NCI-H460 (cell line): ENCODE measurements at regions not wholly inside any gene's neighbourhood (a gene's known extent, or its start where the extent isn't known, plus 50 kb on each side); places are given as distances from the start of the nearest gene placed in this dataset.
"Not testable (repeated sequence)": the region's sequence is repeated elsewhere in the genome, so short reads cannot be mapped to it uniquely, and the experiment has no call there.

Experiments
- DNase-seq: peaks from one replicate; pipeline ENCODE4 v3.0.0-alpha.2; 2016; ENCODE audit warnings: low read depth; ENCODE audit errors: extremely low read depth

- no peak for DNase-seq
Observed at GRCh38 chr18:2134364-2134763, 436.9 kb downstream of the METTL4 start.

GRCh38 chr18:2135309-2135708 is 436.0 kb downstream of the METTL4 start:
- no peak for DNase-seq

GRCh38 chr18:2138552-2138951 is 432.8 kb downstream of the METTL4 start:
- DNase-seq: no peak

GRCh38 chr18:2139691-2140090 is 431.6 kb downstream of the METTL4 start:
- no peak for DNase-seq

- no peak for DNase-seq
Observed at GRCh38 chr18:2143636-2144035, 427.7 kb downstream of the METTL4 start.

- DNase-seq: no peak
Observed at GRCh38 chr18:2144811-2145210, 426.5 kb downstream of the METTL4 start.

- DNase-seq: no peak
Observed at GRCh38 chr18:2146092-2146491, 425.2 kb downstream of the METTL4 start.

GRCh38 chr18:2146754-2147153 is 424.6 kb downstream of the METTL4 start:
- DNase-seq: no peak

GRCh38 chr18:2147476-2148230 is 423.7 kb downstream of the METTL4 start:
- no peak for DNase-seq

- no peak for DNase-seq
Observed at GRCh38 chr18:2148823-2149222, 422.5 kb downstream of the METTL4 start.

GRCh38 chr18:2150566-2150965 is 420.7 kb downstream of the METTL4 start:
- no peak for DNase-seq

- no peak for DNase-seq
Observed at GRCh38 chr18:2154278-2154677, 417.0 kb downstream of the METTL4 start.

- no peak for DNase-seq
Observed at GRCh38 chr18:2164644-2165550, 406.4 kb downstream of the METTL4 start.

- not testable (repeated sequence) for DNase-seq
Observed at GRCh38 chr18:2166876-2167275, 404.4 kb downstream of the METTL4 start.

- no peak for DNase-seq
Observed at GRCh38 chr18:2168022-2168421, 403.3 kb downstream of the METTL4 start.

GRCh38 chr18:2169656-2170055 is 401.6 kb downstream of the METTL4 start:
- no peak for DNase-seq

- DNase-seq: no peak
Observed at GRCh38 chr18:2171840-2172625, 399.3 kb downstream of the METTL4 start.

- DNase-seq: no peak
Observed at GRCh38 chr18:2172881-2173280, 398.4 kb downstream of the METTL4 start.

- DNase-seq: peak; percentile 41
Observed at GRCh38 chr18:2173486-2173885, 397.8 kb downstream of the METTL4 start.

- no peak for DNase-seq
Observed at GRCh38 chr18:2178036-2178435, 393.3 kb downstream of the METTL4 start.
